ENCODE measurements at regions not wholly inside any gene's neighbourhood (a gene's known extent, or its start where the extent isn't known, plus 50 kb on each side); places are given as distances from the start of the nearest gene placed in this dataset.

DNA sequence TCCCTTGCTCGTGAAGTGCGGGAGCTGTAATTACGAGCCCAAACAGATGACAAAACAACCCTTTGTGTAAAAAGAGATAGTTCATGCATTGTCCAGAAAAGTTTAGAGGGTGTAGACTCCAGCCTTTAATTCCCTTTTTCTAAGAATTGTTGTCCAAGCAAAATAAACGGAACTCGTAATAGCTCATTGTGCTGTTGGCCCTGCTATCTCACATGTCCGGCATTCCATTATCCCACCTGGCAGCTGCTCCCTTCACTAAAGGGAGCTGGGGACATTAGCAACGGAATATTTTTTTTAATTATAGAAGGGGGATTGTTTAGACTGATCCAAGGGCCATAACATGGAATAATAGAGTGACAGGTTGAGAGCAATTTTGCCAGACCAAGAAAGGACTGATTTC, 277.5 kb upstream of the TBX3 start:
- TF ChIP-seq, protein P1, sequence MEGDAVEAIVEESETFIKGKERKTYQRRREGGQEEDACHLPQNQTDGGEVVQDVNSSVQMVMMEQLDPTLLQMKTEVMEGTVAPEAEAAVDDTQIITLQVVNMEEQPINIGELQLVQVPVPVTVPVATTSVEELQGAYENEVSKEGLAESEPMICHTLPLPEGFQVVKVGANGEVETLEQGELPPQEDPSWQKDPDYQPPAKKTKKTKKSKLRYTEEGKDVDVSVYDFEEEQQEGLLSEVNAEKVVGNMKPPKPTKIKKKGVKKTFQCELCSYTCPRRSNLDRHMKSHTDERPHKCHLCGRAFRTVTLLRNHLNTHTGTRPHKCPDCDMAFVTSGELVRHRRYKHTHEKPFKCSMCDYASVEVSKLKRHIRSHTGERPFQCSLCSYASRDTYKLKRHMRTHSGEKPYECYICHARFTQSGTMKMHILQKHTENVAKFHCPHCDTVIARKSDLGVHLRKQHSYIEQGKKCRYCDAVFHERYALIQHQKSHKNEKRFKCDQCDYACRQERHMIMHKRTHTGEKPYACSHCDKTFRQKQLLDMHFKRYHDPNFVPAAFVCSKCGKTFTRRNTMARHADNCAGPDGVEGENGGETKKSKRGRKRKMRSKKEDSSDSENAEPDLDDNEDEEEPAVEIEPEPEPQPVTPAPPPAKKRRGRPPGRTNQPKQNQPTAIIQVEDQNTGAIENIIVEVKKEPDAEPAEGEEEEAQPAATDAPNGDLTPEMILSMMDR (IDR thresholded peaks at IDR 0.05): no peak
- no peak for DNase-seq
- peaks cover 27% of the 10 kb centered on the region for H3K4me1 Mint-ChIP-seq
- no peak overlapping the region for H3K4me3 Mint-ChIP-seq
- H3K27me3 Mint-ChIP-seq (ENCODE audit: low read depth, poor library complexity): peaks cover 13% of the 10 kb centered on the region
- H3K36me3 Mint-ChIP-seq (ENCODE audit: low read depth): no peaks in the 10 kb centered on the region
- peaks cover 5% of the 10 kb centered on the region for H3K9me3 Mint-ChIP-seq
- no peak overlapping the region for H3K27ac Mint-ChIP-seq

DNA sequence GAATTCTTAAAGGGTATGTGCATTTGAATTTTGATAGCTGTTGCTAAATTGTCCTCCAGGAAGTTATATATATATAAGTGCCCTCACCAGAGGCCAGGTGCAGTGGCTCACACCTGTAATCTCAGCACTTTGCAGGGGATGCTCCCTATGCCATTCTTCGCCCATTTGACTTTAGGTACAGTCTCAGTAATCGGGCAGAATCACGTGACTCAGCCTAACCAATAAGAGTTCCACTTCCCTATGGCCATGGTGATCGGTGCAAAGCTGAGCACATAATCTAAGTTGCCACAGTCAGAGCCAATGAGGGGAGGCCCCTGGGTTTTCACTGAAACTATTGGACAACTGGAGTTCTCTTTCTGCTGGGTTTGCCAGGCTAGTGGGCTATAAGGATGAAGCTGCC, 274.6 kb upstream of the TBX3 start:
- Mint-ChIP-seq H3K27ac (no peak overlapping the region), H3K27me3 (ENCODE audit: low read depth, poor library complexity) (peaks cover 13% of the 10 kb centered on the region), H3K36me3 (ENCODE audit: low read depth) (no peaks in the 10 kb centered on the region), H3K4me3 (no peak overlapping the region), H3K9me3 (no peaks in the 10 kb centered on the region), H3K4me1 (peaks cover 35% of the 10 kb centered on the region)
- TF ChIP-seq, protein P1 (IDR thresholded peaks at IDR 0.05): no peak
- DNase-seq: no peak

DNA sequence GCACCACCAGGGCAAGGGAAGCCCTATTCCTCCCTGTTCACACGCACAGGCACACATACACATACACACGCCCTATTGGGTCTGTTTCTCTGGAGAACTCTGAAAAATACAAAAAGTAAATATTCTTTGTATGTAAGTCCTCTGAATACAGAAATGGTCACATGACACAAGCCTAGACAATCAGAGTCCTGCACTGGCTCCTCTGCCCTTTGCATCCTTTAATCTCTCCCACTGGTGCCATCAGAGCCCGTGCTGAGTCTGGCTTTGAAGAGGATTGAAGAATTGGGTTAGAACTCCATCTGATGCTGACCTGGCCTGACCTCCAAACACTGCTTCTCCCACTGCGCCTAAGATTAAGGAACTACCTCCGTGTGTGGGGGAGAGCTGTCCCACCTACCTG, 273.2 kb upstream of the TBX3 start:
- H3K27ac Mint-ChIP-seq: no peak overlapping the region
- TF ChIP-seq, protein P1 (IDR thresholded peaks at IDR 0.05): no peak

DNA sequence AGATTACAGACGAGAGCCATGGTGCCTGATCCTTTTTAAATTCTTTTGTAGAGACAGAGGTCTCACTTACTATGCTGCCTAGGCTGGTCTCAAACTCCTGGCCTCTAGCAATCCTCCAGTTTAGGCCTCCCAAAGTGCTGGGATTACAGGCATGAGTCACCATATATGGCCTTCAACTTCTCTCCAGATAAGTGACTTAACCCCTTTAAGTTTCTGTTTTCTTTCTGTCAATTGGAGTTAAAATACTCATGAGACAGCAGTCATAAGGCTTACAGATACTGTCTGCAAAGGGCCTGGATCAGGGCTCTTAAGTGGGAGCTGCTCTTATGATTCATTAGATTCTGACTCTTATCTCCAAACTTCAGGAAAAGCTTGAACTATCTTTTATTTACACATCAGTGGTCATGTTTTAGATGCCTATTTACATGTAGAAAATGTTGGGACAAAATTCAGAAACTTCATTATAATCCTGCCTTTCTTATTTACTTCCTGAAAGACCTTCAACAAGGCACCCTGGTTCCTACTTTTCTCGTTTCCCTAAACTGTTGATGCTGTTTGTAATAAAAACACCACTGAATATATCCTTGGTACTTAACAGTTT, 271.5 kb upstream of the TBX3 start:
- TF ChIP-seq, protein P1 (IDR thresholded peaks at IDR 0.05): no peak
- no peak for DNase-seq
- Mint-ChIP-seq H3K27me3 (ENCODE audit: low read depth, poor library complexity) (peaks cover 9% of the 10 kb centered on the region), H3K36me3 (ENCODE audit: low read depth) (no peaks in the 10 kb centered on the region), H3K4me3 (no peak overlapping the region), H3K4me1 (peaks cover 41% of the 10 kb centered on the region), H3K9me3 (no peaks in the 10 kb centered on the region), H3K27ac (no peak overlapping the region)

More for the DNA sequence above, 273.2 kb upstream of the TBX3 start:
- H3K4me1 Mint-ChIP-seq: peaks cover 47% of the 10 kb centered on the region
- H3K4me3 Mint-ChIP-seq: no peak overlapping the region
- no peak for DNase-seq
- H3K27me3 Mint-ChIP-seq (ENCODE audit: low read depth, poor library complexity): peaks cover 13% of the 10 kb centered on the region
- H3K36me3 Mint-ChIP-seq (ENCODE audit: low read depth): no peaks in the 10 kb centered on the region
- H3K9me3 Mint-ChIP-seq: no peaks in the 10 kb centered on the region

DNA sequence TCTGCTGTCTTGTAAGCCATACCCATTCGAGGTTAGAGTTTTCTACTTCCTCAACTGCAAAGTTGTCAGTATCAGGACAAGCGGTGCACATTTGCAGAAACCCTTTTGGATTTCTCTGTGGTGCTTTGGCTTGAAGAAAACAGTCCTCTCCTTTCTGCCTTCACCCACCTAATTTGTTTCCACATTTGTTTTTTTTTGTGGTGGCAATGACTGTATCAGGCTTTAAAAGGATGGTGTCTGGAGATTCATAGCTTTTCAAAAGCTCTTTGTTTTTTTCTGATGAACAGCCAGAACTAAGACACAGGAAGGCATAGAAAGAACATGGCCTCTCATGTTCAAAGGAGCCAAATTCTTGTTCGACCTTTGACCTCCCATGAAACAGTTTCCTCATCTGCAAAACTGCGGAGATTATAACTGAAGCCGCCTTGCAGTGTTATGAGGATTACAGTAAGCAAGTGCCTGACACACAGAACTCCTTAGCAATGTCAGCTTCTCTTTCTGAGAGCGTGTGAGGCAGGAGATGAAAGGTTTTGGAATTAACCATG, 270.6 kb upstream of the TBX3 start:
- DNase-seq: no peak
- H3K27ac Mint-ChIP-seq: no peak overlapping the region
- H3K4me1 Mint-ChIP-seq: peaks cover 44% of the 10 kb centered on the region
- no peaks in the 10 kb centered on the region for H3K9me3 Mint-ChIP-seq
- peaks cover 8% of the 10 kb centered on the region for H3K27me3 Mint-ChIP-seq (ENCODE audit: low read depth, poor library complexity)
- no peaks in the 10 kb centered on the region for H3K36me3 Mint-ChIP-seq (ENCODE audit: low read depth)
- TF ChIP-seq, protein P1 (IDR thresholded peaks at IDR 0.05): no peak
- H3K4me3 Mint-ChIP-seq: no peak overlapping the region

Data from nephron progenitor cell (in vitro differentiated cells).